ENCODE measurements at regions not wholly inside any gene's neighbourhood (a gene's known extent, or its start where the extent isn't known, plus 50 kb on each side); places are given as distances from the start of the nearest gene placed in this dataset.

GRCh38 chr2:75328156-75328555, 128.8 kb upstream of the TACR1 start:
- no peak overlapping the region for H2AFZ ChIP-seq
- no peaks in the 10 kb centered on the region for H3K27me3 ChIP-seq (ENCODE audit: insufficient read depth, low read depth)
- ChIA-PET CTCF (no interaction called here), POLR2A (ENCODE audit: unreplicated experiment) (no interaction called here)
- no peaks in the 10 kb centered on the region; the same call in 1 of the 2 replicates for H3K9me3 ChIP-seq (ENCODE audit: insufficient read depth, low read depth)
- TF ChIP-seq, protein P1, sequence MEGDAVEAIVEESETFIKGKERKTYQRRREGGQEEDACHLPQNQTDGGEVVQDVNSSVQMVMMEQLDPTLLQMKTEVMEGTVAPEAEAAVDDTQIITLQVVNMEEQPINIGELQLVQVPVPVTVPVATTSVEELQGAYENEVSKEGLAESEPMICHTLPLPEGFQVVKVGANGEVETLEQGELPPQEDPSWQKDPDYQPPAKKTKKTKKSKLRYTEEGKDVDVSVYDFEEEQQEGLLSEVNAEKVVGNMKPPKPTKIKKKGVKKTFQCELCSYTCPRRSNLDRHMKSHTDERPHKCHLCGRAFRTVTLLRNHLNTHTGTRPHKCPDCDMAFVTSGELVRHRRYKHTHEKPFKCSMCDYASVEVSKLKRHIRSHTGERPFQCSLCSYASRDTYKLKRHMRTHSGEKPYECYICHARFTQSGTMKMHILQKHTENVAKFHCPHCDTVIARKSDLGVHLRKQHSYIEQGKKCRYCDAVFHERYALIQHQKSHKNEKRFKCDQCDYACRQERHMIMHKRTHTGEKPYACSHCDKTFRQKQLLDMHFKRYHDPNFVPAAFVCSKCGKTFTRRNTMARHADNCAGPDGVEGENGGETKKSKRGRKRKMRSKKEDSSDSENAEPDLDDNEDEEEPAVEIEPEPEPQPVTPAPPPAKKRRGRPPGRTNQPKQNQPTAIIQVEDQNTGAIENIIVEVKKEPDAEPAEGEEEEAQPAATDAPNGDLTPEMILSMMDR (conservative IDR thresholded peaks at IDR 0.05): no peak
- TF ChIP-seq EZH2 (IDR thresholded peaks at IDR 0.05; ENCODE audit: low read depth): no peak
- no peaks in the 10 kb centered on the region for H3K36me3 ChIP-seq (ENCODE audit: low read depth)
- no peaks in the 10 kb centered on the region for H3K4me1 ChIP-seq (replicated peaks; ENCODE audit: insufficient read depth)
- no peaks in the 10 kb centered on the region for H3F3A ChIP-seq (ENCODE audit: insufficient read depth, low read depth)
- H4K20me1 ChIP-seq (ENCODE audit: insufficient read depth): no peaks in the 10 kb centered on the region
- no peaks in the 10 kb centered on the region for H3K79me2 ChIP-seq (ENCODE audit: low read depth)
- DNase-seq: no peak
- no TSS peak for BruUV-seq (replicated peaks)
- intact Hi-C loops (cut with micrococcal nuclease; ENCODE audit: unreplicated experiment): no loop called here
- H3K27ac ChIP-seq: no peak overlapping the region
- no peak overlapping the region for H3K4me2 ChIP-seq
- H3K4me3 ChIP-seq: no peak overlapping the region
- H3K9me2 ChIP-seq (ENCODE audit: insufficient read depth): no peaks in the 10 kb centered on the region; the same call in 1 of the 2 replicates

DNA sequence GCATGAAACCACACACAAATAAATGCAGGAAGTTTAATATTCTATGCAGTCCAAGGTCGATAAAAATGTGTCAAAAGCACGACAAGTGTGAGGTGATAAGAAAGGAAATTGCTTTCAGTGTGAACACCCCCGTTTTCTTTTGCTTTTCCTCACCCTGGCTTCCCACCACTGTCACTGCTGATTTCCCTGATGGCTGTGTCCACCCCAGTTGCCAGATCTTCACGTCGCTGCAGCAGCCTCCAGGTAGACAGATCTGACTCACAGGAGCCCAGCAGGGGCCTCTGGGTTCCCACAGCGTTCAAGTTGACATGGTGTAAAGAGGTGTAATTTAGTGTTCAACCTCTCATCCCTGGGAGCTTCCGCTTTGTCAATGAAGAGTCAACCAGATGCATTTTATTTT, 128.0 kb upstream of the TACR1 start:
- H3K4me3 ChIP-seq: no peak overlapping the region
- no peak overlapping the region for H3K4me2 ChIP-seq
- no peak for DNase-seq
- TF ChIP-seq, protein P1 (conservative IDR thresholded peaks at IDR 0.05): no peak
- TF ChIP-seq EZH2 (IDR thresholded peaks at IDR 0.05; ENCODE audit: low read depth): no peak
- no peaks in the 10 kb centered on the region for H3K36me3 ChIP-seq (ENCODE audit: low read depth)
- BruUV-seq (replicated peaks): no TSS peak
- H3K9me2 ChIP-seq (ENCODE audit: insufficient read depth): no peaks in the 10 kb centered on the region; the same call in 1 of the 2 replicates
- ChIA-PET POLR2A (ENCODE audit: unreplicated experiment) (no interaction called here), CTCF (no interaction called here)
- H3F3A ChIP-seq (ENCODE audit: insufficient read depth, low read depth): no peaks in the 10 kb centered on the region
- H3K27ac ChIP-seq: no peak overlapping the region
- H3K9me3 ChIP-seq (ENCODE audit: insufficient read depth, low read depth): no peaks in the 10 kb centered on the region; the same call in 1 of the 2 replicates
- no peaks in the 10 kb centered on the region for H4K20me1 ChIP-seq (ENCODE audit: insufficient read depth)
- no peaks in the 10 kb centered on the region for H3K27me3 ChIP-seq (ENCODE audit: insufficient read depth, low read depth)
- intact Hi-C loops (cut with micrococcal nuclease; ENCODE audit: unreplicated experiment): no loop called here
- no peaks in the 10 kb centered on the region for H3K4me1 ChIP-seq (replicated peaks; ENCODE audit: insufficient read depth)
- no peaks in the 10 kb centered on the region for H3K79me2 ChIP-seq (ENCODE audit: low read depth)
- H2AFZ ChIP-seq: peak overlapping the region; percentile 31; the same call in 1 of the 2 replicates

- ChIA-PET POLR2A (ENCODE audit: unreplicated experiment) (interaction anchor here (0.5 kb wide), 1 partner anchor 673 kb away, joined by 4 read pairs; no protein-coding TSS in a partner anchor), CTCF (no interaction called here)
- no peaks in the 10 kb centered on the region for H4K20me1 ChIP-seq (ENCODE audit: insufficient read depth)
- H3K9me2 ChIP-seq (ENCODE audit: insufficient read depth): no peaks in the 10 kb centered on the region; the same call in 1 of the 2 replicates
- H3K4me3 ChIP-seq: no peak overlapping the region
- no peak overlapping the region for H2AFZ ChIP-seq
- no TSS peak for BruUV-seq (replicated peaks)
- H3F3A ChIP-seq (ENCODE audit: insufficient read depth, low read depth): no peaks in the 10 kb centered on the region
- H3K36me3 ChIP-seq (ENCODE audit: low read depth): no peaks in the 10 kb centered on the region
- intact Hi-C loops (cut with micrococcal nuclease; ENCODE audit: unreplicated experiment): no loop called here
- no peak for TF ChIP-seq EZH2 (IDR thresholded peaks at IDR 0.05; ENCODE audit: low read depth)
- TF ChIP-seq, protein P1 (conservative IDR thresholded peaks at IDR 0.05): no peak
- H3K27me3 ChIP-seq (ENCODE audit: insufficient read depth, low read depth): no peaks in the 10 kb centered on the region
- H3K9me3 ChIP-seq (ENCODE audit: insufficient read depth, low read depth): no peaks in the 10 kb centered on the region; the same call in 1 of the 2 replicates
- no peak overlapping the region for H3K4me2 ChIP-seq
- no peaks in the 10 kb centered on the region for H3K4me1 ChIP-seq (replicated peaks; ENCODE audit: insufficient read depth)
- no peaks in the 10 kb centered on the region for H3K79me2 ChIP-seq (ENCODE audit: low read depth)
- H3K27ac ChIP-seq: no peak overlapping the region
- DNase-seq: no peak
Observed at GRCh38 chr2:75326645-75327044, 127.3 kb upstream of the TACR1 start.

Measured in PC-9 (cell line).